Endothelial cell of hepatic sinusoid (primary cell): ENCODE measurements at regions not wholly inside any gene's neighbourhood (a gene's known extent, or its start where the extent isn't known, plus 50 kb on each side); places are given as distances from the start of the nearest gene placed in this dataset.
"Not testable (repeated sequence)": the region's sequence is repeated elsewhere in the genome, so short reads cannot be mapped to it uniquely, and the experiment has no call there.

Experiments used
- in situ Hi-C: cut with HindIII; loops from 2 replicates; pipeline ENCODE4 v1.10.0; 2017; ENCODE audit warnings: low sequenced_read_pairs

- in situ Hi-C loops = not testable (repeated sequence)
Measured at GRCh38 chr4:30869387-30869786, 149.2 kb downstream of the PCDH7 start.

GRCh38 chr4:30870513-30870912 is 150.3 kb downstream of the PCDH7 start:
- in situ Hi-C loops = no loop called here

- in situ Hi-C loops = no loop called here
Measured at GRCh38 chr4:30875658-30876269, 155.6 kb downstream of the PCDH7 start.

GRCh38 chr4:30879855-30880598 is 159.9 kb downstream of the PCDH7 start:
- in situ Hi-C loops = no loop called here

GRCh38 chr4:30881985-30882384 is 161.8 kb downstream of the PCDH7 start:
- in situ Hi-C loops = no loop called here

- in situ Hi-C loops = no loop called here
Measured at GRCh38 chr4:30882443-30882842, 162.3 kb downstream of the PCDH7 start.

- in situ Hi-C loops = no loop called here
Measured at GRCh38 chr4:30882995-30883675, 163.0 kb downstream of the PCDH7 start.

GRCh38 chr4:30901461-30902451 is 181.6 kb downstream of the PCDH7 start:
- in situ Hi-C loops = no loop called here

- in situ Hi-C loops = no loop called here
Measured at GRCh38 chr4:30903502-30904214, 183.5 kb downstream of the PCDH7 start.

- in situ Hi-C loops = no loop called here
Measured at GRCh38 chr4:30904215-30904555, 184.0 kb downstream of the PCDH7 start.

GRCh38 chr4:30904588-30904987 is 184.4 kb downstream of the PCDH7 start:
- in situ Hi-C loops = no loop called here

GRCh38 chr4:30912098-30912714 is 192.0 kb downstream of the PCDH7 start:
- in situ Hi-C loops = no loop called here

- in situ Hi-C loops = no loop called here
Measured at GRCh38 chr4:30916337-30917274, 196.4 kb downstream of the PCDH7 start.

GRCh38 chr4:30917946-30918345 is 197.8 kb downstream of the PCDH7 start:
- in situ Hi-C loops = no loop called here

- in situ Hi-C loops = no loop called here
Measured at GRCh38 chr4:30919458-30919857, 199.3 kb downstream of the PCDH7 start.

GRCh38 chr4:30920043-30920442 is 199.9 kb downstream of the PCDH7 start:
- in situ Hi-C loops = no loop called here

GRCh38 chr4:30922625-30923024 is 202.5 kb downstream of the PCDH7 start:
- in situ Hi-C loops = no loop called here

- in situ Hi-C loops = no loop called here
Measured at GRCh38 chr4:30924495-30924894, 204.3 kb downstream of the PCDH7 start.

GRCh38 chr4:30929649-30930048 is 209.5 kb downstream of the PCDH7 start:
- in situ Hi-C loops = no loop called here
